Fibroblast of mammary gland (primary cell): ENCODE measurements at regions not wholly inside any gene's neighbourhood (a gene's known extent, or its start where the extent isn't known, plus 50 kb on each side); places are given as distances from the start of the nearest gene placed in this dataset.

Experiments
- DNase-seq: peaks from one replicate; pipeline ENCODE4 v3.0.0-alpha.2; 2010; ENCODE audit warnings: low read depth
- H3K4me3 ChIP-seq: 2 replicates; pipeline ENCODE4 v1.5.1; 2011; ENCODE audit warnings: low read depth, mild to moderate bottlenecking, low read length, moderate library complexity; ENCODE audit not compliant: control insufficient read depth
- CTCF ChIP-seq: conservative IDR thresholded peaks from 2 replicates; pipeline ENCODE4 v1.5.1; 2011; ENCODE audit warnings: low read depth, low read length, inconsistent platforms; ENCODE audit not compliant: control insufficient read depth, insufficient read depth

GRCh38 chr5:71841107-71841506, 122.0 kb downstream of the CARTPT start:
- TF ChIP-seq CTCF, result no peak
- H3K4me3 ChIP-seq, result no peak overlapping the region
- no peak for DNase-seq

- H3K4me3 ChIP-seq, result no peak overlapping the region
- DNase-seq, result no peak
- no peak for TF ChIP-seq CTCF
Observed at GRCh38 chr5:71843111-71843510, 124.0 kb downstream of the CARTPT start.

- no peak for DNase-seq
- H3K4me3 ChIP-seq, result no peak overlapping the region
- TF ChIP-seq CTCF, result no peak
Observed at GRCh38 chr5:71844862-71845261, 125.8 kb downstream of the CARTPT start.

GRCh38 chr5:71859515-71859914, 140.4 kb downstream of the CARTPT start:
- TF ChIP-seq CTCF, result no peak
- no peak overlapping the region for H3K4me3 ChIP-seq
- no peak for DNase-seq

GRCh38 chr5:71860048-71860447, 141.0 kb downstream of the CARTPT start:
- no peak for TF ChIP-seq CTCF

GRCh38 chr5:71861682-71862081, 142.6 kb downstream of the CARTPT start:
- TF ChIP-seq CTCF, result no peak
- no peak for DNase-seq
- no peak overlapping the region for H3K4me3 ChIP-seq

More at GRCh38 chr5:71860048-71860447, 141.0 kb downstream of the CARTPT start:
- no peak overlapping the region for H3K4me3 ChIP-seq
- no peak for DNase-seq

GRCh38 chr5:71862087-71862486, 143.0 kb downstream of the CARTPT start:
- TF ChIP-seq CTCF, result no peak
- no peak overlapping the region for H3K4me3 ChIP-seq
- no peak for DNase-seq
